GM18498 (cell line): ENCODE measurements at regions not wholly inside any gene's neighbourhood (a gene's known extent, or its start where the extent isn't known, plus 50 kb on each side); places are given as distances from the start of the nearest gene placed in this dataset.

ENCODE experiments used
- ATAC-seq: cut with Tn5 transposase; IDR thresholded peaks from one replicate; pipeline ENCODE4 v1.9.1; 2021; ENCODE audit warnings: mild to moderate bottlenecking, moderate library complexity; ENCODE audit not compliant: unreplicated experiment

DNA sequence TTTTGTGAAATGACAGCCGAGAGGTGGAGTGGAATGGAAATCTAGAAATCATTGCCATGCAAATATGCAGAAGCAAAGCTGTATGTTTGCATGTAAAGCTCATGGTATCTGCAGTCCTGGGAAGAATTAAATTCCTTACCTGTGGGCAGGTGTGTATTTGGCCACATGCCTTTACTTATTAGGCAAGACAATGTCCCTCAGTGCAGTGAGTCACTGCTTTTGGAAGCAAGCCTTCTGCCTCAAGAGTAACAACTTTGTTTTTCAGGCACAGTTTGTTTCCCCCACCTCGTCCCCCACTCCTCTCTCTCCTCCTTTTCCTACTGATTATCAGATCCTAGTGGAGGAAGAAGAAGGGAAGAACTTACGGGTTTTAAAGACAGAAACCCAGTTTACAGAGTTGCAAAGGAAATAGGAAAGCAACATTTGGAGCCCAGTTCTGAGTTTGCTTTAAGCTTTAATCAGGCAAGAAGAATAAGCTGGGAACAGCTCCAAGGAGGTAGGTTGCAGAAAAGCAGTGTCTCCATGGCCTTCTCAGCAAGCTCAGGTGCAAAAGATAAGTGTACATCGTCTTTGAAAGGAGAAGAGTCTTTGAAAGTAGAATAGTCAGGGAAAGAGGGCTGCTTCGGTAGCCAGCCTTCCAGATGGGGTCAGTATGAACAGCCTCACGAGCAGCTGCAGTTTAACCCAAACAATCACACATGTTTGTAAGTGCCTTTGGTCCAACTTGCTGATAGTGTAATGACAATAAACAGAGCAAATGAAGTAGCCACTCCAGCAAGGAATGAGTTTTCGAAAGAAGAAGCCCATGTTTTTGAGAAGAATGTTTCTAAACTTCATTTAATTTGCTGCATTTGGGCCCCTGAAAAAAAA lies 190.1 kb downstream of the KLF5 start:
- ATAC-seq: no peak

- no peak for ATAC-seq
These were observed 189.3 kb downstream of the KLF5 start for GRCh38 chr13:73248154-73248553.

DNA sequence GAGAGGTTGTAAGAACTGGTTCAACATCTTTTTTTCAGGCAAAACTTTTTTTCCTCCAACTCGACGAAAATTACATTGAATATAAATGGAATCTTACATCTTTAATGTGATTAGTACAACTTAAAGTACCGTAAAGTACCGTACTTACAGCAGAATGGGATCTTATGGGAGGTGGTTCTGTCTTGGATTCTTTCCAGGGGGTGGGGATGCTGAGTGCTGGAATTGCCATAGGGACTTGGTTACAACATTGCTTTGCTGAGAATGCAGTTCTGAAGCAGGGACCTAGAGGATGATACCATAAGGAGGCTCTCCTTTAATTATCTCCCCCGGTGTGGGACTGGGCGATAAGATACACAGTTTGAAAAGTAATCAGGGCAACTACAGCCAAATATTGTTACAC lies 186.4 kb downstream of the KLF5 start:
- no peak for ATAC-seq

- ATAC-seq: no peak
These were observed 185.7 kb downstream of the KLF5 start for GRCh38 chr13:73244467-73244866.

DNA sequence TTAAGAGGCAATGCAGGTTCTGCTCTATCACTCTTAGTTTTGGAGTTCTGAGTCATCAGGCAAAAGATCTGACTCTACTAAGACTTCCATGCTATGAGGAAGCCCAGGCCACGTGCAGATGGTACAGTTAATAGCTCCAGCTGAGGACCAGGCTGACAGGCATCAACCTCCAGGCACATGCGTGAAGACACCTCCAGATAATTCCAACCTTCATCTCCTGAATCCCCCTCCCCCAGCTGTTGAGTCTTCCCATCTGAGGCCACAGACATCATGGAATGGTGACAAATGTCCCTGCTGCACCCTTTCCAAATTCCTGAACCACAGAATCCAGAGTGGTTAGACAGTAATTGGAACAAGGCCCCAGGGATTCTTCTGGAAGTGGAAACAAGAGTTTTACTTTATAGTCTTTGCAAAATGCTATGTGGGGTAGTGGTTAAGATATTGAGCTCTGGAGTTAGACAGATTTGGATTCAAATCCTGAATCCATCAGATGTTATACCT lies 183.8 kb downstream of the KLF5 start:
- ATAC-seq: no peak

DNA sequence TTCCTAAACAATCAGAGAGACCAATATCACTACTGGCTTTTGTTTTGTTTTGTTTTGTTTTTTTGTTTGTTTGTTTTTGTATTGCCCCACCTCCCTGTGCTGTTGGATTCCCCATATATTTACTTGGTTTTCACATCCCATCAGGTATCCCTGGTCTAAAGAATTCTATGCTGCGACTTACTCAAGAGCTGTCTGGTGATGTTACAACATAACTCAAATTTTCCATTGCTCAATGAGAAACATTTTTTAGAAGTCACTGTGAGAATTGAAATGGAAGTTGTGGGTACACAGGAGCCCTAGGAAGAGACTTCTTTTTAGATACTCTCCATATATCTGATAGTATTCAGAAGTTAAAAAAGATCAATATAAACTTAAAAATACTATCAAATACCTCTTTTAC lies 181.4 kb downstream of the KLF5 start:
- ATAC-seq: no peak

DNA sequence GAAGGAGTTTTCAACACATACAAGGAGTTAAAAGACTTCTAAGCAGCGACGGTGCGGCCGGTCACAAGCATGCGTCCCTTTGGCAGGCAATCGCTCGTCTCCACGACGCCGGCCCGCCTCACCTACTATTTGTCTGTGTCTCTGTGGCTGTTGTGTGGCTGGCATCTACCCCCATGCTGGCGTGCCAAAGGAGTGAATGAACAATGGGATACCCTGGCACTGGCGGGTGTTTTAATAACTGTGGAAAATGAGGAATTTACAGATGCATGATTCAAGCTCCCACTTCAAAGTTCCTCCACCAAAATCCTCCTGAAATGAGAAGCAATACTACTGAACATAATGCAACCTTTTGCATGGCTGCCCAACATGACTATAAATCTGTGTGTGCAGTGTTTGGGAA lies 176.6 kb downstream of the KLF5 start:
- no peak for ATAC-seq

GRCh38 chr13:73231471-73231870 lies 172.7 kb downstream of the KLF5 start:
- no peak for ATAC-seq

DNA sequence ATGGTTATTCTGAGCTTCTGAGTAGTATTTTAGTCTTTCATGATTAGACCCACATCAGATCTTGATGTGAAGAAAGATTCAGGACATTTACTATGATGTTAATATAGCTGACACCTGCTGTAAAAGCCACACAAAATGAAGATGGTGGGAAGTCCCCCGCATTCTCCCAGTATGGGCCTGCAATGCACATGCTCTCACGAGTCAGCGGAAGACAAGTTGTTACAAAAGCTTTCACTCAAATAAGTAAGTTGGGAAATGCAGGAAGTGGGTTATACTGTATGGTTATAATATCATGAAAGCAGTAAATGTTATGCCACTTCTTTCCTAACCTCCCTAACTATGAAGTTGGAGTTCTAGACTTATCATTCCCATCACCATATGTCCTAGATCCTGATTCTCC lies 171.9 kb downstream of the KLF5 start:
- ATAC-seq: no peak

DNA sequence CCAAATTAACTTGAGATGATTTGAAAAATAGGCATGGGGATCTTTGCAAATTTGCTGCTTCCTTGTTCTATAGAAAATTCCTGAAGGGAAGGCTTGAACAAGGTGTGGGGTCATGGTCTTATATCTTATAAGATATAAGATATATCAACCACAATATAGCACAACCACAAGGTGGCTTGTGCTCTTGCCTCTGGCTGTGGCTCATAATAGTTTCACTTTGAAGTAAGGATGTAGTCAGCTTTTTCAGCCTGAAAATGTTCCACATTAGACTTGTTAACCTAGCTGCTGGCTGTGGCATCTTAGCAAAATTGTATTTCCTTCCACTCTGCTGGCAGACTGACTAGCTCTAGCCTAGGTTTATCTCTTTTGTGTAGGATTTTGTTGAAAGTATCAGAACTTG lies 169.7 kb downstream of the KLF5 start:
- ATAC-seq: no peak

GRCh38 chr13:73225990-73226389 lies 167.2 kb downstream of the KLF5 start:
- no peak for ATAC-seq

DNA sequence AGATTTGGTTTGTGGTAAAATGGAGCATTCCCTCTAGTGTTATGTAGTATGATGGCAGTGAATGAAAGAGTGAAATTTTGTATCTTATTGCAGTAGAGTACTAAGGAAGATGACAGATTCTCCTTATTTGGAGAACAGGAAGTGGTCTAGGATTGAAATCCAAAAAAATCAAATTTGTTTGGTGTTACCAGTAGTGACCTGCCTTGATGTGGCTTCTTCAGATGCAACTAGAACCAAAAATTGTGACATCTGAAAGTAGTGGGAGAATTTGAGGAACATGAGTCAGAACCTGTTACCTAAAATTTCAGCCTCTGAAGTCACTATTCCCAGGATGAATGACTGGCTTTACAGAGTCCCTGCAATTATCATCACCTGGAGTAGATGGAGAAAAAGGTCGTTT lies 165.9 kb downstream of the KLF5 start:
- no peak for ATAC-seq

DNA sequence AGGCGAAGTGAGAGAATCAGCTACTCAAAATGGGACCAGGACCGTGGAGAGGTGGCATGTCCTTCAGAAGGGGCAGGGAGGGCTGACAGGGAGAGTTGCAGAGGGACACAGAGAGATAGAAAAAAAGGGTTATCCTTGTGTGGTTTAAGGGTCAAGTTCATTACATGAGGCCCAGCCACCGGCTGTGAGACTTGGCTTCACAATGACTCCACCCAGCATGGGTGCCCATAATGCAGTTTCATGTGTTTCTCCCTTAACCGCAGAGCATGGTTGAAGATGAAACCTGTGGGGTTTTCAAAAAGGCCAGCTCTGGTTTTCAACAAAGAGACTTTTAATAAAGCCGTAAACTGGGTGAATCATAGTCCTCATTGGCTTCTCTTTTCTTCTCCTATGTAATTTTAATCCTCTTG lies 164.6 kb downstream of the KLF5 start:
- ATAC-seq: peak; percentile 96

DNA sequence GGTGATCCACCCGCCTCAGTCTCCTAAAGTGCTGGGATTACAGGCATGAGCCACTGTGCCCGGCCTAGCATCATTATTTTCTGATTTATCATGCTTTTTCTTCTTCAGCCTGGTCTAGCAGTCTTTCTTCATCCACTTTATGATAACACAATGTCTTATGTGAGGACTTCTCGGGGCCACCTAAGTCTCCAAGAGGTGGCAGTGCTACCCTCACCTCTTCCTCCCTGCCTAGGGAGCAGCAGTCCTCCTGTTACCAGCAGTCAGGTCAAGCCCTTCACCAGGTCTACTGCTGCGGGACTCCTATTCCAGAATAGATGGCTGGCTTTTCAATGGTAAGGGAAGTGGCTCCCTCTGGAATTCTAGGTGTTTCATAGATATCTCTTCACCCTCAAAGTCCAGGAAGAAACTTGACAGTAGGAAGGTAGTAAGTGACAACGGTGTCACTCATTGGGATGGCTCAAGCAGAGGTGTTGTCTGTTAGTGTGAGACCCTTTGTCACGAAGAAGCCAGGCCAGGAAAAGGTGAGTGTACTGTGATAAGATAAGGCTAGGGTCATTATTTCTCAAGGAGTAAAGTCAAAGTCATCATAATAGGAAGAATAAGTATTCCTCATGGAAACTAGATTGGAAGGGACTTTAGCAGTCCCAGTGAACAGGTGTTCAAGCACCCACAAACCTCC lies 164.0 kb downstream of the KLF5 start:
- ATAC-seq: peak; percentile 1

DNA sequence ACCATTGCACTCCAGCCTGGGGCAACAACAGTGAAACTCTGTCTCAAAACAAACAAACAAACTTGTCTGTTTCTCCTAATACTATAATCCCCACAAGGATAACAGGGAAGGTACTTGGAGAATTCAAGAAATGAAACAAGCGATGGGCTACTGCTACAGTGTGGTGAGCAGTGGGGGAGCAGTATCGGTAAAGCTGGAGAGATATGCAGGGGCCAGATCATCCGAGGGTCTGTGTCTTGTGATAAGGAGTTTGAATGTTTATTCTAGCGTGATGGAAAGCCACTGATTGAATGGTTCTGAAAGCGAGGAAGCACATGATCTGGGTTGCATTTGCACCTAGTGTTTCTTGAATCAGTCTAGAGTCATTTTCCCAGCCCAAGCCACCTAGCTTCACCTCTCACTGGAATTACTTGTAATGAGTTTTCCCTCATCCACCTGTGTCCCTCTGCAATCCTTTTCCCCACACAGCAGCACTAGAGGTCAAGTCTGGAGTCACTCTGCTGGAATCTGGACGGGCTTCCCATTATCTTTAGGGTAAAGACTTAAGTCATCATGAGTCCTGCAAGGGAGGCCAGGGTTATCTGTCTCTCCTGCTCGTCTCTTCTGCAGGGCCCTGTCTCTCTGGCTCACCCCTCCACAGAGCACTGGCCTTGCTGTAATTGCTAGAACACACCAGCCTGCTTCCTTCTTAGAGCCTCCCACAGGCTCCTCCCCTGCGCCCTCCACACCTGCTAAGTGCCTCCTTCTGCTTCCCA lies 162.3 kb downstream of the KLF5 start:
- no peak for ATAC-seq

- ATAC-seq: no peak
These were observed 159.4 kb downstream of the KLF5 start for GRCh38 chr13:73218181-73218580.

DNA sequence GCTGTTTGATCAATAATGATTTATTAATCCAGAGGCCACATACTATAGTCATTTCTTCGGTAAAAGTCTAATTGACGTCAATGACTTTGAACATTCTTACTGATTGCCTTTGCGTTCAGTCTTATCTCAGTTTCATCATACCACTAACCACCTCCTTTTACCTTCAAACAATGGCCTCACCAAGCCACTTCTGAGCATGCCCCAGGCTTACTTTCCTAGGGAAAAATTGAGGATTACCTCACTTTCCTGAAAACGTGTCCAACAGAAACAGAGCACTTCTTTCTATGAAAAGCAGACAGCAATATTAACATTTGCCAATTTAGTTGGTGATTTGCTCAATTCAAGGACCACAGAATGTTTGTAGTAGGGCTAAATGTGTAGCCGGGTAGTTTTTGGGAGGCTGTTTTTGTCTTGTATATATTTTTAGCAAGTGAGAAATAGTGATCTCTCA lies 157.6 kb downstream of the KLF5 start:
- ATAC-seq: no peak

- no peak for ATAC-seq
These were observed 157.0 kb downstream of the KLF5 start for GRCh38 chr13:73215823-73216222.

- ATAC-seq: no peak
These were observed 153.7 kb downstream of the KLF5 start for GRCh38 chr13:73212482-73212881.

GRCh38 chr13:73210218-73210883 lies 151.5 kb downstream of the KLF5 start:
- no peak for ATAC-seq

DNA sequence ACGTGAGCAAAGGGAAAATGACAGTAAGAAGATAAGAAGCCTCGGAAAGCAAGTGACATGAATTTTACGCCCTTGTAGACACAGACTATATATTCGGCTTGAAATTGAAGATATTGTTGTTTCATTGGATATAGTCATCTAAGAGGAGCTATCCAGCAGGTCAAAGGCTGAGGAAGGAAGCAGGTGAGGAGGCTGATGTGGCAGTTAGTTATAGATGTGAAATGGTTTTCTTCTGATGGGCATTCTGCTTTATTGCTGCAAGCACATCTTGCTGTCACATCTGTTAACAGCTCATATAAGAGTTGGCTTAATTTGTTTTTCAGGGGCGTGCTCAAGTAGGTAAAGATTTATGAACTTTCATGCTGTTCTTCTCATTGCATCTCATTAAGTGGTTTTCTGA lies 146.1 kb downstream of the KLF5 start:
- no peak for ATAC-seq
